Activated CD4-positive, CD25-positive, alpha-beta regulatory T cell treated with anti-CD3 and anti-CD28 coated beads, Interleukin-2, amount 50 U/mL, for 24 hours (primary cell): ENCODE measurements at regions not wholly inside any gene's neighbourhood (a gene's known extent, or its start where the extent isn't known, plus 50 kb on each side); places are given as distances from the start of the nearest gene placed in this dataset.

ENCODE experiments used
- ATAC-seq, 2 donors: fragments of 150-1000 bp; cut with Tn5 transposase; one replicate each; pipeline ENCODE4 v1.10.0; 2021; ENCODE audit warnings: mild to moderate bottlenecking in 1 of 2, moderate library complexity in 1 of 2

- no peak for ATAC-seq
Observed at GRCh38 chr10:54914049-54914448, 113.0 kb upstream of the PCDH15 start.

DNA sequence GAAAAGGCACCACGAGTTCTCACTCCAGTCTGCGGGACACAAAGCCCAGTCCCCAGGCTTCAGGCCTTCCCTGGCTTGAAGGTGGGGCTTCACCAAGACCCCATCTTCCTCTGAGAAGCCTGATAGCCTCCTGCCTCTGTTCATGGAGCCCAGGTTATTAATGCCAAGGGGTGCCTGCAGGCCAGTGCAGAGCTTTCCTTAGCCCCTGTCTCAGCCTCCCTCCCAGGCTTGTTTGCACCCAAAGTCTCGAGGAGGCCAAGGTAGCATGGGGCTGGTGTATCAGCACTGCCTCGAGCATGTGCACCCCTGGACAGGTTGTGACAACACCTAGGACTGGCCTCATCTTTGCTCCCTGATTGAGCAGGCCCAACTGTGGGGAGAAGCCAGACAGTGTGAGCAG is 108.1 kb upstream of the PCDH15 start:
- ATAC-seq, result no peak

DNA sequence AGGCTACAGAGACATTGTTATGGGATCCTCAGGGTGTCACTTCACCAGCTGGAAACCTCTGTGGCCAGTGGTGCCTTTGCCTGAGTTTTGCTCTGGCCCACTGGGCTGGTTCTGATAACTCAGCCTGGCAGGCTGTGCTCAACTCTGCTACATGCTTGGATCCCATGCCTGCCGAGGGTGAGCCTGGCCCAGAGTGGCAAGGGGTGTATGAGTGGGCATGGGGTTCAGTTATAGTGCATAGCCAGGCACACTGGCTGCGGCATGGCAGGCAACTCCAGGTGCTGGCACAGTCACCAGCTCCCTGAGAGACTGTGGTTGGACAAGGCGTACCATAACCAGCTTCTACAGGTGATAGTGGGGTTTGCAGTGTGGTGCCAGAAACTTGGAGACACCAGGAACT is 107.0 kb upstream of the PCDH15 start:
- ATAC-seq, result no peak

DNA sequence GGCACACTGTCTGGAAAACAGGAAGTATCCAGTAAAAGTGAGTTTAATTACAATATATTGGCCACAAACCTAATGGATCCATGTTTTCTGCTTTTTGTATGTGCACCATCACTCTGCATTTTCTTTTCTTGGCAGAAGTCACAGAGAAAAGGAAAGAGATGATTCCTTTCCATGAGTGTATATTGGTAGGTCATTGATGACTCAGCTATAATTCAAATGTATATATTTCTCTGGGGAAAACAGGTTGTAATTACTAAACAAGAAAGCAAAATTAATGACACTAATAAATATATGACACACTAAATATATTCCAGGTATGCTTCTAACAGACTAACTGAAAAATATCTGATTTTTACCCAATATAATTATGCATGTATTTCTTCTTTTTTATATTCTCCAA is 105.9 kb upstream of the PCDH15 start:
- no peak for ATAC-seq

- ATAC-seq, result no peak
Observed at GRCh38 chr10:54905578-54906192, 104.7 kb upstream of the PCDH15 start.

DNA sequence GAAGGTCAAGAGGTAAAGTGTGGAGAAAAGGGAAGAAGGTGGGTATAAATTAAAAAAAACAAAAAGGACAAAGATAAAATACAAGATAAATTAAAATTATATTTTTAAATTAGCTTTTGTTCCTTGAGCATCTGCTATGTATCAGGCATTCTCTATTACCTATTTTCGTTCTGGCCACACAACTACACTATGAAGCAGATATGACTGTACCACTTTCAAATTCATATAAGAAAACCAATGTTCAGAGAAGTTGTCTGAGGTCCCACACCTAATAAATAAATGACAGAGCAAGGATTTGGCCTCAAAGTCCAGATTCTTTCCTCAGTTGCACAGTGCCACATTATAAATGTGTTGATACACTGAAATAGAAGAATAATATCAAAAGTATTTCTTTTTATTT is 103.8 kb upstream of the PCDH15 start:
- ATAC-seq, result no peak

- no peak for ATAC-seq
Observed at GRCh38 chr10:54903745-54904144, 102.7 kb upstream of the PCDH15 start.

- ATAC-seq, result no peak
Observed at GRCh38 chr10:54900584-54900983, 99.6 kb upstream of the PCDH15 start.

DNA sequence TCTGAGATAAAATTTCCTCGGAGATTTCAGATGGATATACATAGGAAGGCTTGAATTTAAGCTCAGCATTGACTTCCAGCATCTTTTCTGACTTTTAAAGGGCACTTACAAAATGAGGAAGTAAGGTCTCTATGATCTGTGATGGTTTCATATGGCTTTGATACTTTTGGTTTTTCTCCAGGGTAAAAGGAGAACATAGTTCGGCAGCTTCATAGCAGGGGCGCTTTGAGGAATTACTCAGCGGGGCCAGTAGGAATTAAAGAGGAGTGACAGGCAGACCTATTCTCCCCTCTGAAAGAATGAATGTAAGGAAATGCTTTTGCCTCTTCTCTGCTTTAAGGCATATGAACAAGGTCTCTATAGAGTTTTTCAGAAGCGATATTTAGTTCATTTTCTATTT is 80.0 kb upstream of the PCDH15 start:
- ATAC-seq, result no peak

GRCh38 chr10:54869022-54869421 is 68.0 kb upstream of the PCDH15 start:
- ATAC-seq, result no peak

DNA sequence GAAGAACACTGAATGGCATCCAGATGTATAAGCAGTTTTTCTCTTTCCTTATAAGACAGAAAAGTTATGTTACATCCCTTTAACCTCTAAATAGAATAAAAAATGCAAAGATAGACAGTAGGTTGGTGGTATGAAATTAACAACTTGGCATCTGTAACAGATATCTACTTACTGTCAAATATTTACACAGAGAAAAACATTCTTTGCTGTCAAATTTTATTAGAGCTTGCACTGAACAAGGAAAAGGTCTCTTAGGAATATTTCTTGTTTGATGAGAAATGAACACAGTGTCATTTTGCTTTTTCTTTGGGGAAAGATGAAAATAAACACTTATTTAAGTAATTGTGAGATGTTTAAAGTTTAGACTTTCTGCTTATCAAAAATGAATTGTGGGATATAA is 65.6 kb upstream of the PCDH15 start:
- no peak for ATAC-seq

DNA sequence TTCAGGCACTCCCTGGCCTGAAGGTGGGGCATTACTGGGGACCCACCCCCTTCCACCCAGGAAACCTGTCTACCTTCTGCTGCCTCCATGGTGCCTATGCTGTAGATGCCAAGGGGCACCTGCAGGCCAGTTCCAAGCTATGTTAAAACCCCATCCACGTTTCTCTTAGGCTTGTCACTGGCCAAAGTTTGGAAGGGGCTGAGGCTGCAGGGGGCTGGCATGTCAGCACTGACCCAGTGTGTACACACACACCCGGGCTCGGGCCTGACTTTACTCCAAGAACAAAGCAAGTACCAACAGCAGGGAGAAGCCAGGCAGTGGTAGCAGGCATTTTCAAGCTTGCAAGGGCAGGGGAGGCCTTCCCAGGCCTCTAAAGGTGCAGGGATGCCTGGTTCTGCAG is 53.8 kb upstream of the PCDH15 start:
- ATAC-seq, result no peak

DNA sequence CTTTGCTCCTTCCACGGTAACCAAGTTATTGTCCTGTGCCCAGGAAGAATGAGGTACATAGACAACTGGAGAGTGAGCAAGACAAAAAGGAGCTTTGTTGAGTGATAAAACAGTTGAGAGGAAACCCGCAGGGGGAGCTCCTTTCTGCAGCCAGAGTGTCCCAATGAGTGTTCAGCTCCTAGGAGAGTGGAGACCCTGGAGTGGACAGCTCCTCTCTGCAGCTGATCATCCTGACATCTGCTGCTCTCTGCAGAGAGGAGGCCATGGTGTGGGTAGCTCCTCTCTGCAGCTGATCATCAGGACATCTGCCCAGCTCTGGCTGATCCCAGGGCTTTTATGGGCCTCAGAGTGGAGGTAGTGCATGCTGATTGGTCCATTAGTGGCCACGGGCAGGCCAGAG is 53.4 kb upstream of the PCDH15 start:
- no peak for ATAC-seq

DNA sequence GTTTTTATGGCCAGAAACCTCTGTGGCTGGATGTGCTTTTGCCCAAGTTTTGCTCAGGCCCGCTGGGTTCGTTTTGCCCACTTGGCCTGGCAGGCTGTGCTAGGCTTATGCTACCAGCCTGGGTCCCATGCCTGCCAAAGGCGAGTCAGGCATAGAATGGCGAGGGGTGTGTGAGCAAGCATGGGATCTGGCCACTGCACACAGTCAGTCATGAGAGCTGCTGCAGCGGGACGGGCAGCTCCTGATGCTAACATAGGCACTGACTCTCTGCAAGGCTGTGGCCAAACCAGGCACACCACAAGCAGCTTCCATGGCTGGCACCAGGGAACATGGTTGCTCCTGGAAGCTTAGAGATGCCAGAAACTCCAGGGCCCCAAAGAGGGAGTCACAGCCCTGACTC is 52.9 kb upstream of the PCDH15 start:
- ATAC-seq, result no peak
